PC-9 (cell line): ENCODE measurements at regions not wholly inside any gene's neighbourhood (a gene's known extent, or its start where the extent isn't known, plus 50 kb on each side); places are given as distances from the start of the nearest gene placed in this dataset.

Experiments used
- CTCF ChIP-seq: fragments of 200-600 bp; sonication (generic); conservative IDR thresholded peaks from 2 replicates; pipeline ENCODE4 v1.6.1; 2017; ENCODE audit warnings: mixed run types, antibody characterized with exemption, mild to moderate bottlenecking, moderate library complexity
- EZH2 ChIP-seq: fragments of 200-600 bp; sonication (generic); IDR thresholded peaks from 2 replicates; pipeline ENCODE4 v1.8.0; 2017; ENCODE audit warnings: antibody characterized with exemption, low read depth

GRCh38 chr5:153390569-153390968 lies 99.9 kb upstream of the GRIA1 start:
- TF ChIP-seq CTCF: no peak
- TF ChIP-seq EZH2: no peak
